ENCODE measurements at regions not wholly inside any gene's neighbourhood (a gene's known extent, or its start where the extent isn't known, plus 50 kb on each side); places are given as distances from the start of the nearest gene placed in this dataset.

- ATAC-seq (ENCODE audit: insufficient read depth, low FRiP score) (no peak), DNase-seq (no peak)
- Histone ChIP-seq H3K4me3 (no peak overlapping the region), H3K4me1 (ENCODE audit: control insufficient read depth in 5 of 5, insufficient read depth in 5 of 5, low read length in 5 of 5) (no peaks in the 10 kb centered on the region), H3K9me3 (ENCODE audit: control insufficient read depth in 4 of 4, insufficient read depth in 3 of 4, low read length in 3 of 4) (peaks cover 0 to 8% (median 6%) of the 10 kb centered on the region in 4 donors), H3K27me3 (ENCODE audit: control insufficient read depth in 3 of 3, insufficient read depth in 3 of 3, low read length in 2 of 3) (no peaks in the 10 kb centered on the region), H3K9ac (ENCODE audit: insufficient read depth in 1 of 2, low read length in 2 of 2) (no peak overlapping the region), H3K36me3 (ENCODE audit: control insufficient read depth in 4 of 4, insufficient read depth in 4 of 4, low read length in 4 of 4) (no peaks in the 10 kb centered on the region), H3K27ac (ENCODE audit: low read depth in 1 of 2, low read length in 1 of 2) (no peak overlapping the region)
- no peak for TF ChIP-seq CTCF (IDR thresholded peaks at IDR 0.05; ENCODE audit: control extremely low read depth, extremely low read depth)
Observed at GRCh38 chr5:98698359-98698758, 75.1 kb upstream of the RGMB start.

- 78 to 98% methylated on average over 2 of the region's 2 CpGs for whole genome bisulfite sequencing, 2 donors
- Histone ChIP-seq H3K36me3 (ENCODE audit: control insufficient read depth in 4 of 4, insufficient read depth in 4 of 4, low read length in 4 of 4) (no peaks in the 10 kb centered on the region), H3K27me3 (ENCODE audit: control insufficient read depth in 3 of 3, insufficient read depth in 3 of 3, low read length in 2 of 3) (no peaks in the 10 kb centered on the region), H3K27ac (ENCODE audit: low read depth in 1 of 2, low read length in 1 of 2) (no peak overlapping the region), H3K4me1 (ENCODE audit: control insufficient read depth in 5 of 5, insufficient read depth in 5 of 5, low read length in 5 of 5) (no peaks in the 10 kb centered on the region), H3K4me3 (no peak overlapping the region), H3K9me3 (ENCODE audit: control insufficient read depth in 4 of 4, insufficient read depth in 3 of 4, low read length in 3 of 4) (peaks cover 0 to 8% (median 6%) of the 10 kb centered on the region in 4 donors), H3K9ac (ENCODE audit: insufficient read depth in 1 of 2, low read length in 2 of 2) (no peak overlapping the region)
- no peak for ATAC-seq (ENCODE audit: insufficient read depth, low FRiP score)
- no peak for TF ChIP-seq CTCF (IDR thresholded peaks at IDR 0.05; ENCODE audit: control extremely low read depth, extremely low read depth)
- no peak for DNase-seq
Observed at GRCh38 chr5:98700730-98701129, 72.7 kb upstream of the RGMB start.

- WGBS, 2 donors, result 93 to 97% methylated on average over 2 of the region's 2 CpGs
Observed at GRCh38 chr5:98705841-98706240, 67.6 kb upstream of the RGMB start.

More at GRCh38 chr5:98705841-98706240, 67.6 kb upstream of the RGMB start:
- Histone ChIP-seq H3K4me1 (ENCODE audit: control insufficient read depth in 5 of 5, insufficient read depth in 5 of 5, low read length in 5 of 5) (no peaks in the 10 kb centered on the region), H3K4me3 (no peak overlapping the region), H3K27ac (ENCODE audit: low read depth in 1 of 2, low read length in 1 of 2) (no peak overlapping the region), H3K9ac (ENCODE audit: insufficient read depth in 1 of 2, low read length in 2 of 2) (no peak overlapping the region), H3K27me3 (ENCODE audit: control insufficient read depth in 3 of 3, insufficient read depth in 3 of 3, low read length in 2 of 3) (no peaks in the 10 kb centered on the region), H3K9me3 (ENCODE audit: control insufficient read depth in 4 of 4, insufficient read depth in 3 of 4, low read length in 3 of 4) (peaks cover 0 to 7% (median 5%) of the 10 kb centered on the region in 4 donors), H3K36me3 (ENCODE audit: control insufficient read depth in 4 of 4, insufficient read depth in 4 of 4, low read length in 4 of 4) (no peaks in the 10 kb centered on the region)
- ATAC-seq (ENCODE audit: insufficient read depth, low FRiP score) (no peak), DNase-seq (no peak)
- TF ChIP-seq CTCF (IDR thresholded peaks at IDR 0.05; ENCODE audit: control extremely low read depth, extremely low read depth), result no peak

All from lung (tissue), 11 donors.